IMR-90 (cell line): ENCODE measurements at regions not wholly inside any gene's neighbourhood (a gene's known extent, or its start where the extent isn't known, plus 50 kb on each side); places are given as distances from the start of the nearest gene placed in this dataset.
A peak's percentile ranks its signal among the peaks of the same experiment; 100 is the strongest.

ENCODE experiments used
- ATAC-seq: fragments of 200-7000 bp; cut with Tn5 transposase; 2 replicates; pipeline ENCODE4 v1.9.1; 2020; ENCODE audit warnings: low read depth, mild to moderate bottlenecking, moderate library complexity
- BruUV-seq: library from RNA; stranded (reverse); fragments of 400-500 nt; replicated peaks from 2 replicates; lab custom pipeline; 2021; lab: Mats Ljungman, UMichigan
- CTCF ChIA-PET: fragments of 300-600 bp; formaldehyde crosslinking; extraction: SDS; loops from one replicate; lab custom pipeline; 2021; ENCODE audit warnings: antibody characterized with exemption; lab: Yijun Ruan, JAX
- POLR2A ChIA-PET: fragments of 300-600 bp; sonication (Branson Sonifier 250); formaldehyde crosslinking; loops from one replicate; lab custom pipeline; 2022; ENCODE audit warnings: antibody characterized with exemption; ENCODE audit not compliant: unreplicated experiment; lab: Charles Lee
- DNase-seq: peaks from one replicate; pipeline ENCODE4 v3.0.0; 2013
- H2AFZ ChIP-seq: replicated peaks from 2 replicates; pipeline ENCODE3; 2013; ENCODE audit warnings: low read length, mild to moderate bottlenecking; ENCODE audit not compliant: poor library complexity
- H2AK5ac ChIP-seq: 2 replicates; pipeline ENCODE4 v1.6.1; 2013; ENCODE audit warnings: low read depth, low read length, inconsistent platforms
- H2AK9ac ChIP-seq: replicated peaks from 2 replicates; pipeline ENCODE3; 2013; ENCODE audit warnings: mild to moderate bottlenecking, low read depth, low read length, moderate library complexity; ENCODE audit not compliant: poor library complexity
- H2BK120ac ChIP-seq: 2 replicates; pipeline ENCODE4 v1.6.1; 2013; ENCODE audit warnings: low read depth, low read length, inconsistent platforms
- H2BK15ac ChIP-seq: 3 replicates; pipeline ENCODE4 v1.6.1; 2013; ENCODE audit warnings: low read depth, low read length, inconsistent platforms
- H2BK20ac ChIP-seq: 2 replicates; pipeline ENCODE4 v1.6.1; 2013; ENCODE audit warnings: low read depth, mild to moderate bottlenecking, inconsistent platforms, low read length, moderate library complexity
- H2BK5ac ChIP-seq: 2 replicates; pipeline ENCODE4 v1.6.1; 2013; ENCODE audit warnings: mild to moderate bottlenecking, low read depth, low read length, inconsistent platforms; ENCODE audit not compliant: poor library complexity, severe bottlenecking
- H3K14ac ChIP-seq: replicated peaks from 2 replicates; pipeline ENCODE4 v1.6.1; 2013; ENCODE audit warnings: low read depth, low read length, inconsistent platforms
- H3K18ac ChIP-seq: 2 replicates; pipeline ENCODE4 v1.6.1; 2013; ENCODE audit warnings: low read depth, low read length, control low read depth
- H3K23ac ChIP-seq: 2 replicates; pipeline ENCODE4 v1.6.1; 2013; ENCODE audit warnings: low read depth, low read length, inconsistent platforms
- H3K27ac ChIP-seq: 2 replicates; pipeline ENCODE4 v1.5.1; 2013; ENCODE audit warnings: mild to moderate bottlenecking, control low read depth, low read length; ENCODE audit not compliant: insufficient read depth
- H3K27me3 ChIP-seq: 2 replicates; pipeline ENCODE4 v1.6.1; 2013; ENCODE audit warnings: low read length; ENCODE audit not compliant: control insufficient read depth, insufficient read depth
- H3K36me3 ChIP-seq: 2 replicates; pipeline ENCODE4 v1.6.1; 2013; ENCODE audit warnings: low read length, mixed read lengths; ENCODE audit not compliant: control insufficient read depth, insufficient read depth
- H3K4ac ChIP-seq: 2 replicates; pipeline ENCODE4 v1.6.1; 2013; ENCODE audit warnings: low read depth, low read length, inconsistent platforms
- H3K4me1 ChIP-seq: 2 replicates; pipeline ENCODE4 v1.6.1; 2013; ENCODE audit warnings: low read length, mixed read lengths; ENCODE audit not compliant: control insufficient read depth, insufficient read depth
- H3K4me2 ChIP-seq: 2 replicates; pipeline ENCODE4 v1.6.1; 2013; ENCODE audit warnings: low read depth, mild to moderate bottlenecking, control low read depth, low read length, moderate library complexity
- H3K4me3 ChIP-seq: 2 replicates; pipeline ENCODE4 v1.5.1; 2013; ENCODE audit warnings: low read depth, mild to moderate bottlenecking, control low read depth, low read length, moderate library complexity; ENCODE audit not compliant: insufficient read depth
- H3K56ac ChIP-seq: 2 replicates; pipeline ENCODE4 v1.6.1; 2013; ENCODE audit warnings: low read length, inconsistent platforms; ENCODE audit not compliant: insufficient read depth; ENCODE audit errors: extremely low read depth
- H3K79me1 ChIP-seq, 2 experiments: 2 replicates each; pipeline ENCODE4 v1.6.1; 2013; ENCODE audit warnings: low read length in 2 of 2, inconsistent platforms in 1 of 2, low read depth in 1 of 2
- H3K9ac ChIP-seq: 2 replicates; pipeline ENCODE4 v1.6.1; 2013; ENCODE audit warnings: low read depth, low read length, control low read depth
- H3K9me1 ChIP-seq: 2 replicates; pipeline ENCODE4 v1.6.1; 2013; ENCODE audit warnings: low read length, inconsistent platforms; ENCODE audit not compliant: insufficient read depth
- H3K9me3 ChIP-seq: 2 replicates; pipeline ENCODE4 v1.6.1; 2013; ENCODE audit warnings: low read length; ENCODE audit not compliant: control insufficient read depth, insufficient read depth
- H4K20me1 ChIP-seq: 2 replicates; pipeline ENCODE4 v1.6.1; 2013; ENCODE audit warnings: low read length, inconsistent platforms; ENCODE audit not compliant: insufficient read depth
- H4K5ac ChIP-seq: 2 replicates; pipeline ENCODE4 v1.6.1; 2013; ENCODE audit warnings: mild to moderate bottlenecking, low read depth, low read length, control low read depth
- H4K8ac ChIP-seq, 2 experiments: 2 replicates each; pipeline ENCODE4 v1.6.1; 2013; ENCODE audit warnings: low read depth in 2 of 2, low read length in 2 of 2, control low read depth in 1 of 2, inconsistent platforms in 1 of 2
- H4K91ac ChIP-seq: 2 replicates; pipeline ENCODE4 v1.6.1; 2013; ENCODE audit warnings: low read depth, low read length, inconsistent platforms; ENCODE audit not compliant: insufficient read depth
- CEBPB ChIP-seq: IDR thresholded peaks from 2 replicates; pipeline ENCODE4 v1.6.1; 2012; ENCODE audit warnings: low read depth, low read length, improper control_type of control experiment
- FOS ChIP-seq: fragments of 150-350 bp; IDR thresholded peaks from 2 replicates; pipeline ENCODE4 v1.6.1; 2016; ENCODE audit warnings: low read depth, low read length
- MAFK ChIP-seq: IDR thresholded peaks from 2 replicates; pipeline ENCODE4 v1.6.1; 2012; ENCODE audit warnings: low read depth, low read length, improper control_type of control experiment
- MXI1 ChIP-seq: IDR thresholded peaks from 2 replicates; pipeline ENCODE4 v1.6.1; 2012; ENCODE audit warnings: low read depth, mild to moderate bottlenecking, low read length, moderate library complexity, borderline replicate concordance
- RAD21 ChIP-seq: IDR thresholded peaks from 2 replicates; pipeline ENCODE4 v1.6.1; 2012; ENCODE audit warnings: low read length, improper control_type of control experiment
- SMC3 ChIP-seq: fragments of 150-350 bp; IDR thresholded peaks from 2 replicates; pipeline ENCODE4 v1.6.1; 2016; ENCODE audit warnings: low read depth, mild to moderate bottlenecking, antibody characterized with exemption, low read length, moderate library complexity
- WGBS, 2 experiments: methylation state at CpG; one replicate each; pipeline versions ENCODE4 v1.1.5 to v1.1.7; 2013; ENCODE audit warnings: missing lambda C conversion rate in 2 of 2; ENCODE audit not compliant: insufficient read length in 1 of 2; ENCODE audit errors: extremely low coverage in 2 of 2; 5-methylcytosine and 5-hydroxymethylcytosine counted together
- dilution Hi-C: fragments of 300-500 bp; cut with HindIII; formaldehyde crosslinking; loops from one replicate; pipeline ENCODE4 v1.14.3; 2018; ENCODE audit warnings: low sequenced_read_pairs; ENCODE audit not compliant: unreplicated experiment
- in situ Hi-C: fragments of 300-500 bp; cut with MboI; formaldehyde crosslinking; loops from 3 replicates; pipeline ENCODE4 v1.14.3; 2019; ENCODE audit warnings: low sequenced_read_pairs, inconsistent platforms, mixed read lengths
- intact Hi-C: fragments of 100-400 bp; cut with micrococcal nuclease; formaldehyde crosslinking; loops from 2 replicates; pipeline ENCODE4 v1.10.0; 2022

DNA sequence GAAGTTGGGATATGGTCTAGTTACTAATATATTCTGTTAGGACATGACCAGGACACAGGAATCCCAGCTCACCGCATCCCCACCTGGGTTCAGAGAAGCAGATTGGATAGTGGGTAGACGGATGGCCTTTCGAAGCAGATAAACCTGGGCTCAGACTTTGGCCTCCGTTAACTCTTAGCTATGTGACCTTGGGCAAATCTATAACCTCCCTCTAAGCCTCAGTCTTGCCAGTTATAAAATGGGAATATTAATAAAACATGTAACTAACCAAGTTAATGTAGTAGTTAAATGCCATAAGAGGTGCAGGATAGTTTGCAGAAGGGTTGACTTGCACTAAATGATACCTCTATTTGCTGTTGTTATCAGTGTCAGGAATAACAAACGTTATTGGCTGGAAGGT lies 127.6 kb upstream of the JCAD start:
- ChIA-PET POLR2A (no interaction called here), CTCF (interaction anchor here (0.8 to 1.1 kb wide), 2 partner anchors 14 to 25 kb away, joined by 3 to 4 read pairs; no protein-coding TSS in a partner anchor)
- no peak for DNase-seq
- H3K9me3 ChIP-seq: no peaks in the 10 kb centered on the region
- H4K20me1 ChIP-seq: peaks cover 5% of the 10 kb centered on the region
- no peak overlapping the region for H2AFZ ChIP-seq
- peaks cover 46% of the 10 kb centered on the region for H3K4me1 ChIP-seq
- dilution Hi-C loops (no loop called here), intact Hi-C loops (loop anchor here (1.0 kb wide), 1 partner anchor 45 kb away; no protein-coding TSS in a partner anchor), in situ Hi-C loops (no loop called here)
- no peak overlapping the region for H3K23ac ChIP-seq
- H4K5ac ChIP-seq: no peak overlapping the region
- H3K36me3 ChIP-seq: no peaks in the 10 kb centered on the region
- H2BK15ac ChIP-seq: peak overlapping the region; percentile 65; the same call in 2 of the 3 replicates
- BruUV-seq: no TSS peak
- no peak for TF ChIP-seq FOS
- TF ChIP-seq CEBPB: no peak
- no peak for TF ChIP-seq MAFK
- TF ChIP-seq SMC3: no peak
- TF ChIP-seq MXI1: no peak
- TF ChIP-seq RAD21: no peak
- peak overlapping the region; percentile 79 for H3K4ac ChIP-seq
- peak overlapping the region; percentile 73; the same call in 1 of the 2 replicates for H3K14ac ChIP-seq
- H3K18ac ChIP-seq: peak overlapping the region; percentile 50
- peak overlapping the region in 1 of 2 experiments; percentile 46; a peak in 1 of 4 replicates for H4K8ac ChIP-seq
- WGBS, 2 experiments: no CpG with 5 or more reads among the region's 5 CpGs
- peak overlapping the region; percentile 92 for H2BK120ac ChIP-seq
- H2AK9ac ChIP-seq: no peak overlapping the region
- H3K27me3 ChIP-seq: no peaks in the 10 kb centered on the region
- no peak for ATAC-seq
- H2AK5ac ChIP-seq: peak overlapping the region; percentile 98
- H2BK5ac ChIP-seq: peak overlapping the region; percentile 59
- no peak overlapping the region for H3K4me3 ChIP-seq
- H2BK20ac ChIP-seq: peak overlapping the region; percentile 89
- no peak overlapping the region for H3K27ac ChIP-seq
- peak overlapping the region; percentile 72; the same call in 1 of the 2 replicates for H4K91ac ChIP-seq
- peaks cover 0 to 9% of the 10 kb centered on the region in 2 experiments; a peak in 1 of 4 replicates for H3K79me1 ChIP-seq
- no peak overlapping the region for H3K9ac ChIP-seq
- no peak overlapping the region for H3K4me2 ChIP-seq
- H3K56ac ChIP-seq: no peak overlapping the region
- peaks cover 39% of the 10 kb centered on the region for H3K9me1 ChIP-seq
